HL-60/S4 treated with phorbol 12-myristate 13-acetate at 8.2 ng/mL for 4 days and 3 days (cell line): ENCODE measurements at regions not wholly inside any gene's neighbourhood (a gene's known extent, or its start where the extent isn't known, plus 50 kb on each side); places are given as distances from the start of the nearest gene placed in this dataset.

ENCODE experiments used
- in situ Hi-C: fragments of 300-500 bp; cut with MboI; formaldehyde crosslinking; loops from 2 replicates; pipeline ENCODE4 v1.15.0; 2022; ENCODE audit warnings: low sequenced_read_pairs

GRCh38 chr13:111064661-111065060 is 50.4 kb upstream of the ARHGEF7 start:
- in situ Hi-C loops: loop anchor here (25.0 kb wide), 1 partner anchor 148 kb away; no protein-coding TSS in a partner anchor

- in situ Hi-C loops: loop anchor here (25.0 kb wide), 1 partner anchor 149 kb away; no protein-coding TSS in a partner anchor
Measured at GRCh38 chr13:111062966-111063365, 52.1 kb upstream of the ARHGEF7 start.

- in situ Hi-C loops: loop anchor here (25.0 kb wide), 1 partner anchor 150 kb away; no protein-coding TSS in a partner anchor
Measured at GRCh38 chr13:111062305-111062704, 52.8 kb upstream of the ARHGEF7 start.

GRCh38 chr13:111061358-111062045 is 53.6 kb upstream of the ARHGEF7 start:
- in situ Hi-C loops: loop anchor here (25.0 kb wide), 1 partner anchor 151 kb away; no protein-coding TSS in a partner anchor

GRCh38 chr13:111060237-111060919 is 54.7 kb upstream of the ARHGEF7 start:
- in situ Hi-C loops: loop anchor here (25.0 kb wide), 1 partner anchor 152 kb away; no protein-coding TSS in a partner anchor

GRCh38 chr13:111058796-111059506 is 56.2 kb upstream of the ARHGEF7 start:
- in situ Hi-C loops: loop anchor here (25.0 kb wide), 1 partner anchor 153 kb away; no protein-coding TSS in a partner anchor

- in situ Hi-C loops: loop anchor here (25.0 kb wide), 1 partner anchor 154 kb away; no protein-coding TSS in a partner anchor
Measured at GRCh38 chr13:111058339-111058738, 56.8 kb upstream of the ARHGEF7 start.

GRCh38 chr13:111051726-111052232 is 63.3 kb upstream of the ARHGEF7 start:
- in situ Hi-C loops: loop anchor here (25.0 kb wide), 1 partner anchor 161 kb away; no protein-coding TSS in a partner anchor

- in situ Hi-C loops: loop anchor here (25.0 kb wide), 1 partner anchor 161 kb away; no protein-coding TSS in a partner anchor
Measured at GRCh38 chr13:111051041-111051725, 63.9 kb upstream of the ARHGEF7 start.

GRCh38 chr13:111050539-111050879 is 64.6 kb upstream of the ARHGEF7 start:
- in situ Hi-C loops: loop anchor here (25.0 kb wide), 1 partner anchor 162 kb away; no protein-coding TSS in a partner anchor

GRCh38 chr13:111049791-111050538 is 65.1 kb upstream of the ARHGEF7 start:
- in situ Hi-C loops: loop anchor here (25.0 kb wide), 1 partner anchor 162 kb away; no protein-coding TSS in a partner anchor

- in situ Hi-C loops: no loop called here
Measured at GRCh38 chr13:111048387-111048786, 66.7 kb upstream of the ARHGEF7 start.

GRCh38 chr13:111047326-111047725 is 67.8 kb upstream of the ARHGEF7 start:
- in situ Hi-C loops: no loop called here

- in situ Hi-C loops: no loop called here
Measured at GRCh38 chr13:111046590-111047141, 68.4 kb upstream of the ARHGEF7 start.

GRCh38 chr13:111045170-111045569 is 69.9 kb upstream of the ARHGEF7 start:
- in situ Hi-C loops: no loop called here

- in situ Hi-C loops: no loop called here
Measured at GRCh38 chr13:111044087-111044830, 70.9 kb upstream of the ARHGEF7 start.

- in situ Hi-C loops: no loop called here
Measured at GRCh38 chr13:111043575-111043982, 71.5 kb upstream of the ARHGEF7 start.

- in situ Hi-C loops: no loop called here
Measured at GRCh38 chr13:111042661-111043226, 72.4 kb upstream of the ARHGEF7 start.
